Nephron (organoid): ENCODE measurements at regions not wholly inside any gene's neighbourhood (a gene's known extent, or its start where the extent isn't known, plus 50 kb on each side); places are given as distances from the start of the nearest gene placed in this dataset.

Experiments used
- H3K27ac Mint-ChIP-seq, 3 experiments: 2 replicates each; pipeline ENCODE4 v1.8.0; 2020; ENCODE audit warnings: mixed read lengths in 3 of 3, mild to moderate bottlenecking in 2 of 3, moderate library complexity in 1 of 3
- H3K27me3 Mint-ChIP-seq: 2 replicates; pipeline ENCODE4 v1.8.0; 2021; ENCODE audit warnings: low read depth, mild to moderate bottlenecking, moderate library complexity, mixed read lengths
- H3K36me3 Mint-ChIP-seq: 2 replicates; pipeline ENCODE4 v1.8.0; 2020; ENCODE audit warnings: low read depth, mixed read lengths
- H3K4me1 Mint-ChIP-seq: 2 replicates; pipeline ENCODE4 v1.8.0; 2020; ENCODE audit warnings: mixed read lengths
- H3K4me3 Mint-ChIP-seq, 3 experiments: 2 replicates each; pipeline ENCODE4 v1.8.0; 2020; ENCODE audit warnings: mild to moderate bottlenecking in 3 of 3, mixed read lengths in 3 of 3, moderate library complexity in 2 of 3
- H3K9me3 Mint-ChIP-seq: 2 replicates; pipeline ENCODE4 v1.8.0; 2020; ENCODE audit warnings: mixed read lengths
- TF ChIP-seq, protein P1 (sequence below), 3 experiments: fragments of 200-600 bp; sonication (generic); IDR thresholded peaks; one replicate each; pipeline ENCODE4 v1.5.0; 2021; ENCODE audit warnings: antibody characterized with exemption in 3 of 3; ENCODE audit not compliant: unreplicated experiment in 3 of 3

DNA sequence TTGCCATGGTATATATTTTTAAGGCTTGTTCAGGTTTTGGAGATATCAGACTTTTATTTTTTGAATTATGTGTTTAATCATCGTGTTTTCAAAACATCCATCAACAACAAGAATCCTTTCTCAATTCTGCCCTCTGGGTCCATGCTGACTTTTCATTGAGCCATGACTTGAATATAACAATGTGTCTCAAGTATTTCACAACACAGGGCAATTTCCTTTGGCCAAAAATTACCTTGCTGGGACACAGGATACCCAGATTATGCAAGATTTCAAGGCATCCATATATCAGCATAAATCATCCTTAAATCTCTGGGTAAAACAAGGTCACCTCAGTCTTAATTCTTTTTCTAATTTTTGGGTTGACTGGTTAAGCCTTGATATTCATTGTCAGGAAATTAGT is 411.2 kb upstream of the USP24 start:
- no peaks in the 10 kb centered on the region for H3K36me3 Mint-ChIP-seq
- H3K4me1 Mint-ChIP-seq = peaks cover 7% of the 10 kb centered on the region
- H3K4me3 Mint-ChIP-seq = no peak overlapping the region
- H3K27me3 Mint-ChIP-seq = peaks cover 7% of the 10 kb centered on the region
- H3K9me3 Mint-ChIP-seq = peaks cover 4% of the 10 kb centered on the region
- TF ChIP-seq, protein P1, sequence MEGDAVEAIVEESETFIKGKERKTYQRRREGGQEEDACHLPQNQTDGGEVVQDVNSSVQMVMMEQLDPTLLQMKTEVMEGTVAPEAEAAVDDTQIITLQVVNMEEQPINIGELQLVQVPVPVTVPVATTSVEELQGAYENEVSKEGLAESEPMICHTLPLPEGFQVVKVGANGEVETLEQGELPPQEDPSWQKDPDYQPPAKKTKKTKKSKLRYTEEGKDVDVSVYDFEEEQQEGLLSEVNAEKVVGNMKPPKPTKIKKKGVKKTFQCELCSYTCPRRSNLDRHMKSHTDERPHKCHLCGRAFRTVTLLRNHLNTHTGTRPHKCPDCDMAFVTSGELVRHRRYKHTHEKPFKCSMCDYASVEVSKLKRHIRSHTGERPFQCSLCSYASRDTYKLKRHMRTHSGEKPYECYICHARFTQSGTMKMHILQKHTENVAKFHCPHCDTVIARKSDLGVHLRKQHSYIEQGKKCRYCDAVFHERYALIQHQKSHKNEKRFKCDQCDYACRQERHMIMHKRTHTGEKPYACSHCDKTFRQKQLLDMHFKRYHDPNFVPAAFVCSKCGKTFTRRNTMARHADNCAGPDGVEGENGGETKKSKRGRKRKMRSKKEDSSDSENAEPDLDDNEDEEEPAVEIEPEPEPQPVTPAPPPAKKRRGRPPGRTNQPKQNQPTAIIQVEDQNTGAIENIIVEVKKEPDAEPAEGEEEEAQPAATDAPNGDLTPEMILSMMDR (IDR thresholded peaks at IDR 0.05; ENCODE audit: unreplicated experiment in 3 of 3) = no peak
- no peak overlapping the region for H3K27ac Mint-ChIP-seq

DNA sequence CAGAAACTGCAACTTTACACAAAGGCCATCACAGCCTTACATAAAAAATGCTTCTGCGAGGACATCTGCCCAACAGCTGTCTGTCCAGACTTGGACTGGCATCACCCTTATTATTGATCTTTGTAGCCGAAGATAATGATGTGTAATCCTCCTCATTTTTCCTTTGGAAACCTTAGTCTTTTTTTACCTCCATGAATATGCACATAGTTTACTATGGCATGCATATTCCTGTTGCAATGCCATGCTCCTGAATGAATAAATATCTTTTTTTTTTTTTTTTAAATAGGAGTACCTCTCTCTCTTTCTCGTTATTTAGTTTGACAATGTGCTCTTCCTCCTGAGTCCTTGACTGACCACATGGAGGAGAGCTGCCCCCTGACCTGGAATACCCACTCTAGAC is 409.6 kb upstream of the USP24 start:
- Mint-ChIP-seq H3K4me1 (peaks cover 7% of the 10 kb centered on the region), H3K36me3 (no peaks in the 10 kb centered on the region), H3K4me3 (no peak overlapping the region), H3K27me3 (peaks cover 7% of the 10 kb centered on the region), H3K9me3 (peaks cover 4% of the 10 kb centered on the region), H3K27ac (no peak overlapping the region)
- TF ChIP-seq, protein P1 (IDR thresholded peaks at IDR 0.05; ENCODE audit: unreplicated experiment in 3 of 3) = no peak

DNA sequence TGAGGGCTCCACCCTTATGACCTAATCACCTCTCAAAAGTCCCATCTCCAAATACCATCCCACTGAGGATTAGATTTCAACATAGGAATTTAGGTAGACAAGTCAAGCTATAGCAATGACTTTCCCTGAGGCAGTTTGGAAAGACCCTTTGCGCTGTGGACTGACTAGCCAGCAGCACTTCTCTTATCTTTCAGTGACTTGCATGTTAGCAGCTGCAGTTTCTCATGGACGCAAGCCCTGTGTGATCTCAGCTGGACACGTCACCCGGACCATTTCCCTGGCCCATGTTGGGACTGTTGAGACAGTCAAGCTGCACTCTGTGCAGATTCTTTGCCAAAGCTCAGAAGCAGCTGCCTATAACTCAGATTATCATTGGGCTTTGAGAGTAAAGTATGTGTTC is 408.1 kb upstream of the USP24 start:
- Mint-ChIP-seq H3K36me3 (no peaks in the 10 kb centered on the region), H3K4me3 (no peak overlapping the region), H3K27ac (no peak overlapping the region), H3K4me1 (peaks cover 7% of the 10 kb centered on the region), H3K27me3 (peaks cover 7% of the 10 kb centered on the region), H3K9me3 (peaks cover 5% of the 10 kb centered on the region)
- TF ChIP-seq, protein P1 (IDR thresholded peaks at IDR 0.05; ENCODE audit: unreplicated experiment in 3 of 3) = no peak

DNA sequence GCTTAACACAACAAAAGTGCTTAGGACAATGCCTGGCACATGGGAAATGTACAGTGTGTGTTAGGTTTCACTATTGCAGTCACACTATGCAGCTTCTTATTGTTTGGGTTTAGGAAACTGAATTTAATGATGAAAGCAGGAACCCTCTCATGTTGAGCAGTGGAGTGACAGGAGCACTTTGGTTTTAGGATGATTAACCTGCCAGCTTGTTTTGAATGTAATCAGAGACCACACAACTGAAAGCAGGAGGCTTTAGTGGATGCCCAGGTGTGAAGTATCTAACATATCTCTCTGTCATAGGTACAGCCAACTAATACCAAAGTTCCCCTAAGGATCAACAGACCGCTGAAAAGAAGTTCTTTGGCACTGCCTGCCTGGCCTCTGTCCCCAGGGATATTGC is 406.9 kb upstream of the USP24 start:
- Mint-ChIP-seq H3K27me3 (peaks cover 3% of the 10 kb centered on the region), H3K9me3 (peaks cover 8% of the 10 kb centered on the region), H3K4me1 (peaks cover 1% of the 10 kb centered on the region), H3K27ac (no peak overlapping the region), H3K4me3 (no peak overlapping the region), H3K36me3 (no peaks in the 10 kb centered on the region)
- TF ChIP-seq, protein P1 (IDR thresholded peaks at IDR 0.05; ENCODE audit: unreplicated experiment in 3 of 3) = no peak

DNA sequence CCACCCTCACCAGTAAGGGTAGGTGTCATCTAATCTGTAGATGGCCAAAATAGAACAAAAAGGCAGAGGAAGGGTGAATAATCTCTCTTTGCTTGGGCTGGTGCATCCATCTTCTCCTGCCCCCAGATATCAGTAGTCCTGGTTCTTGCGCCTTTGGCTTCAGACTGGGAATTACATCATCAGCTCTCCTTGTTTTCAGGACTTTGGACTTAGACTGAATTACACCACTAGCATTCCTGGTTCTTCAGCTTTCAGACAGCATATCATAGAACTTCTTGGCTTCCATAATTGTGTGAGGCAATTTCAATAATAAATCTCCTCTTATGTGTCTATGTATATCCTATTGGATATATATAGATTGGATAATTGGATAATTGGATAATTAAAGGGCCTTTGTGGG is 403.0 kb upstream of the USP24 start:
- no peaks in the 10 kb centered on the region for H3K36me3 Mint-ChIP-seq
- H3K27ac Mint-ChIP-seq = no peak overlapping the region
- no peak overlapping the region for H3K4me3 Mint-ChIP-seq
- TF ChIP-seq, protein P1 (IDR thresholded peaks at IDR 0.05; ENCODE audit: unreplicated experiment in 3 of 3) = no peak
- no peaks in the 10 kb centered on the region for H3K4me1 Mint-ChIP-seq
- peaks cover 9% of the 10 kb centered on the region for H3K9me3 Mint-ChIP-seq
- H3K27me3 Mint-ChIP-seq = peaks cover 3% of the 10 kb centered on the region

DNA sequence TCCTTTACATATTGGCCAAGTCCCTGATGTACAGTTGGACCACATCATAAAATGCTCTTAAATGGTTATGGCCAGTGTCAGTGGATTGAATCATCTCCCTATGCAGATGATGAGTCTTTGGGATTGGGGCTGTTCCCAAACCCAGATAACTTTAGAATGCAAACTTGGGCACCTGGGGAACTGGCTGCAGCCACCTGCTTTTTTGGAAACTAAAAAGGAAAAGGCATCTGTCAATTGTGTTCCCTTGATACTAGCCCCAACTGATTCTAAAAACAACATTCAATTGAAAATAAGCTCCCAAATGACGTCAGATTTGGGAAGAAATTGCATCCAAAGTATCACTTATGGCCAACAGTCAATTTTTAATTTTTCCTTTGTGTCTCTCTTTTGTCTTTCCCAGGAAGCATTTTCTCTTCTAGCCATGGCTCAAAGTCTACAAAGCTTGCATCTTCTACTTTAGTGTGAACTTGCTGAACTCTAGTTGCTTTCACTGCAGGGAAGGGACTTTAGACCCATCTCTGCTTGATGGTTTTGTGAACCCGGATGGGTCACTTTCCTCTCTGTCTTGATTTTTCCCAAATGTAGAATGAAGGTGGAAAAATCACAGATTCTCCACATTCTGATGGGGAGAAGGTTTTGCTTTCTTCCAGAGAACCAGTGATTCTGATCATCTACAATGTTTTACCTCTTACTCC is 402.3 kb upstream of the USP24 start:
- H3K27ac Mint-ChIP-seq = no peak overlapping the region
- H3K27me3 Mint-ChIP-seq = no peaks in the 10 kb centered on the region
- H3K9me3 Mint-ChIP-seq = peaks cover 7% of the 10 kb centered on the region
- TF ChIP-seq, protein P1 (IDR thresholded peaks at IDR 0.05; ENCODE audit: unreplicated experiment in 3 of 3) = no peak
- H3K4me1 Mint-ChIP-seq = no peaks in the 10 kb centered on the region
- no peaks in the 10 kb centered on the region for H3K36me3 Mint-ChIP-seq
- no peak overlapping the region for H3K4me3 Mint-ChIP-seq
